GM21723 (cell line): ENCODE measurements at regions not wholly inside any gene's neighbourhood (a gene's known extent, or its start where the extent isn't known, plus 50 kb on each side); places are given as distances from the start of the nearest gene placed in this dataset.

Experiments used
- ATAC-seq: cut with Tn5 transposase; IDR thresholded peaks from one replicate; pipeline ENCODE4 v1.9.1; 2021; ENCODE audit warnings: mild to moderate bottlenecking, moderate library complexity; ENCODE audit not compliant: unreplicated experiment

DNA sequence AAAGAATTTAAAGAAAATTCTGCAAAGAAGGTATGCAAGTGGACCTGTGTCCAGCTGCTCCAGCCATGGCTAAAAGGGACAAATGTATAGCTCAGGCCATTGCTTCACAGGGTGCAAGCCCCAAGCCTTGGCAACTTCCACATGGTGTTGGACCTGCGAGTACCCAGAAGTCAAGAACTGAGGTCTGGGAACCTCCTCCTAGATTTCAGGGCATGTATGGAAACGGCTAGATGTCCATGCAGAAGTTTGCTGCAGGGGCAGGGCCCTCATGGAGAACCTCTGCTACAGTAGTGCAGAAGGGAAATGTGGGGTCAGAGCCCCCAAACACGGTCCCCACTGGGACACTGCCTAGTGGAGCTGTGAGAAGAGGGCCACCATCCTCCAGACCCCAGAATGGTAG lies 284.0 kb upstream of the RAB6C start:
- no peak for ATAC-seq

- no peak for ATAC-seq
Measured at GRCh38 chr2:129698593-129698992, 280.9 kb upstream of the RAB6C start.

DNA sequence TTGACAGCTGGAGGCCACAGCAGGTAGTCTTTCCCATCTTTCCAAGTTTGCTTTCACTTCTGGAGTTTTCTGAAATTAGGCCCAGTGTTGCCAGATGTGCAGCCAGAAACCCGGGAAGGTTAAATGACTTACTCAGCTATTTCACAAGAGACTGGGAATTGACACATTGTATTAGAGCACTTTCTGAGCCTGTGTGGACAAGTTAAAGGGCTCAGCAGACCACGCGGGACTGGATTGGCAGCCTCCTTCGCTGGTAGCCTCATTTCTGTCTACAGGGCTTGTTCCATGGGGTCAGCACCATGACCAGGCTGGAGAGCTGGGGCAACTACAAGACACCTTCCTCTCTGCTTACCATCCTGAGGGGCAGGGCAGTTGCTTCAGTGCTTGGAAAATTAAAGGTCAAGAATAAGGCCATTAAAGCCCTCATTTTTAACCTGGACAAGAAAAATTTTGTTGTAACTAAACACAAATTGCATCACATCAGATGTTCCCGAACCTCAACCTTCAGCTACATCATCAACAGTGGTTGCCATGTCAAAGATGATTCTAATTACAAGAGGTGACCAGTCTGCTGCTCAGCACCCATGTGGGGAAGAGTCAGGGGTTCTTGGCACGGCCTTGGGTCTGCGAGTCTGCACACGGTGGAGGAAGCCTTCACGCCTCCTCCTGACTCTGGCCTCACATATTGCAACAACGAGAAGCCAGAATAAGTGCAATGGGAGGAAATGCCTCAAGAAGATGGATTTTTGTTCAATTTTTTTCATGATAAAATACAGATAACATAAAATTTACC lies 279.5 kb upstream of the RAB6C start:
- no peak for ATAC-seq

- no peak for ATAC-seq
Measured at GRCh38 chr2:129702416-129703176, 276.9 kb upstream of the RAB6C start.

DNA sequence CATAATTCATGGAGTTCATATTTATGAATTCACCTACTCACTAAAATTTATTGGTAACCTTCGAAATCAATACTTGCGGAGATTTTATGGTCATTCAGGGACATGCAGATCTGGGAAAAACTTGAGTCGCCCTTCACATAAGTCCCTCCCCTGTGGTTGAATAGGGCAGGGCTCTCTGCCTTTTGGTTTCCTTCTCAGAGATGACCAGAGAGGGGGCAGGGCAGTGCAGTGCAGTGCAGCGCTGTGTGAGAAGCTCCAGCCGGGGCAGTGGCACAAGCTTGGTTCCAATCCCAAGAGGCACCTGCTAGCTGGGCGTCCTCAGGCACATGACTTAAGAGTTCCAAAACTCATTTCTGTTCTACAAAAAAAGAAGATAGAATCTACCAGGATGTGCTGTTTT lies 274.4 kb upstream of the RAB6C start:
- ATAC-seq: no peak

DNA sequence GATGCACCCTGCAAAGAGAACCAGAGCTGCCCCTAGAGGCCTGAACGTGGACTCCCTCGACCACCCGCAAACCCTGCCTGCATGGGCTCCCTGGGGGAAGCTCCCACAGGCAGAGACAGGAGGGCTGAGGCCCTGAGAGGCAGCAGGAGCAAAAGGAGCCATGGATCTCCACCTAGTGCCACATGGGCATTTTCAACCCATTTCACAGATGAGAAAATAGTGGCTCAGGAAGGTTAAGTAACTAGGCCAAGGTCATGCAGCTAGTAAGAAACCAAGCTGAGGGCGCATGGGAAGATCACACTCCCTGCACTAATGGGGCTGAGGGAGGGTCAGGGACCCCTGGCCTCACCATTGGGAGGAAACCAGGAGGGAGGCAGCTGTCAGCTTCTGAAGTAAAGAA lies 271.7 kb upstream of the RAB6C start:
- ATAC-seq: no peak

- ATAC-seq: no peak
Measured at GRCh38 chr2:129708221-129708967, 271.1 kb upstream of the RAB6C start.

DNA sequence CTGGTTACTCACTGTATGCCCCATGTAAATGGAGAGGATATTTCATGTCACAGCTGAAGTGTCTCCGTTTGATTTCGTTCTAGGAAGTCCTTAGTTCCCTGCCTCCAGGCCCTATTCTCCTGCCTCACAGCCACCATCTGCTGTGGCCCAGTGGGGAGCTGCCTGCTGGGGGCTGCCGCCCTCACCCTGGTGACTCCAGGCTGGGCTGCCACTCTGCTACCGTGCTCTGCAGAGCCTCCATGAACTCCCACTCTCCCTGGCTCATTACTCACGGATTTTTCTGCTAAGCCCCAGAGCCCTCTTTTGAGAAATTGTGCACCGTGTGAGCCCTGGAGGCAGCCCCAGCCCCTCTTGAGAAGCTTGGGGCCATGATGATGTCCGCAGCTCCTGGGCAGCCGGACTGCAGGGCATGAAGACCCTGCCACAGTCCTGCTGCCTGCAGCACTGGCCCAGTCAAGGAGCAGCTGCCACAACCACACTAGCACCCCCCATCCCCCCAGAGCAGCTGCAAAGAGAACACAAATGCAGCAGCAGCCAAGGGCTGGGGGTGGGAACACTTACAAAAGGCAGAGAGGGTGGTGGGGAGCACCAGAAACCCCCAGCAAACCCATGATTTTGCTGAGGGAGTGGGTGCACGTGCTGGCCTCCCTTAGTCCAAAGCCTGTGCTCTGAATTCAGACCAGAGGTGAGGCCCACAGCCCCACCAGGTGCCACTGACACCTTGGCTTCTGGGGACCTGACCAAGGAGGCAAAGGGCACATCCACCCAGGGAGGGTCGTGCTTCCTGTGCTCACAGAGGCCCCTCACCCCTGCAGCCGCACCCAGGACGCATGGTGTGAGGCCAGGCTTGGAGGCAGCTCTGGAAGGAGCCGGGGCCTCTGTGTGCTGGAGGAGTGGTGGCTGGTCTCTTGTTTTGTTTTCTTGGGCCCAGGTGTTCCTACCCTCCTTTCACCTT lies 270.2 kb upstream of the RAB6C start:
- ATAC-seq: no peak

DNA sequence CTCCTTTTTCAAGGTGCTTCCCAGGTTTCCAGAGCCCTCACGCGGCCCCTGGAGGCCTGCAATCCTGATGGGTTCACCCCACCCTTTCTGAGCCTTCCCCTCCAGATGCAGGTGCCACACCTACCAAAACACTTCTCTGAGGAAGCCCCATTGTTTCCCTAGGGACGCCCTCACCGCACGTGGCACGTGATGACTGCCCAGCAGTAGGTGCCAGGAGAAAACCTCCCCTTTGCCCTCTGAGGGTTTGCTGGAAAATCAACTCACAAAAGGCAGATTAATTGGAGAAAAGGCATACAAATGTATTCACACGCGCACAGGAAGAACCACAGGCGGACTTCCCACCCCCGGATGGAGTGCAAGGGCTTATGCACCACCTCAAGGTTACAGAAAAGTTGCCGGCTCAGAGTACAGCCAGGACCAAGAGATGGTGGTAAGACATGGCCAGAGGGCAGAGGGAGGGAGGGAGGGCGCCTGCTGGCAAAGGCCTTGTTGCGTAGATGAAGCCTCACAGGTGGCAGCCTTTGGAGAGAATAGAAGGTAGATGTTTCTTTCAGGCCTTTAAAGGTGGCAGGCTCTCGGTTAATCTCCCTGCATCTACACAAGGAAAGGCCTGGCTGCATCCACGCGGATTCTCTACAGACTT lies 269.4 kb upstream of the RAB6C start:
- no peak for ATAC-seq

DNA sequence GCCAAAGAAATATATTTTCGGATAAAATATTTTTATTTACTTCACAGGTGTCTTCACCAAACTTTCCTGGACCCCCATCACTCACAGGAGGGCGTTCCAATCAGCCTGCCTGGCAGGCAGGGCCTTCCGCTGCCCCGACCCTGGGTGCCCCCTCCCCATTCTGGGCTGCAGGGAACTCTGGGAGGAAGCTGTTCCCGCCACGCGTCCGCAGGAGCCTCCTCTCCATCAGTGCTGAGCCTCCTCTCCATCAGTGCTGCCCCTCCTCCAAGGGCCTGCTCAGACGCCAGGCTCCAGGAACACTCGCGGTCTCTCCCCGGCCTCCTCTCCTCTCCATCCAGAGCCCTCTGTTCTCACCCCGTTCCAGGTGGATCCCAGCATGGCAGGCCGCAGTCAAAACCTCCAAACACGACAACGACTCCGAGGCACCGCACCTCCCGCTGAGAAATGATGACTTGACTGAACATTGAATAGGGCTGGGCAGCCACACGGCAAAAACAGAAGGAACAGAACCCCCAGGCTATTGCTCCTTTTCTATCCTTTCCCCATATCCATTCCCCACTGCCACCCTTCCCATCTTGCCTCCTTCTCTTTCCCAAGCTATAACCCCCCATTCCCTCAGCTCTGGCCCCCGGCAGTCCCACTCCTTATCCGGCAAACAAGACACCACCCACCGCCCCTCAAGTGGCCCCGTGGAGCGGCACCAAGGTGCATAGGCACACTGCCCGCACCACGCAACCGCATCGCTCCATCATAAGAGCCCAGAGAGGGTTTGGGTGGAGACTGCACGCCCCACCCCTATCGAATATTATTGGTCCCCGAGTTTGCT lies 268.6 kb upstream of the RAB6C start:
- no peak for ATAC-seq

DNA sequence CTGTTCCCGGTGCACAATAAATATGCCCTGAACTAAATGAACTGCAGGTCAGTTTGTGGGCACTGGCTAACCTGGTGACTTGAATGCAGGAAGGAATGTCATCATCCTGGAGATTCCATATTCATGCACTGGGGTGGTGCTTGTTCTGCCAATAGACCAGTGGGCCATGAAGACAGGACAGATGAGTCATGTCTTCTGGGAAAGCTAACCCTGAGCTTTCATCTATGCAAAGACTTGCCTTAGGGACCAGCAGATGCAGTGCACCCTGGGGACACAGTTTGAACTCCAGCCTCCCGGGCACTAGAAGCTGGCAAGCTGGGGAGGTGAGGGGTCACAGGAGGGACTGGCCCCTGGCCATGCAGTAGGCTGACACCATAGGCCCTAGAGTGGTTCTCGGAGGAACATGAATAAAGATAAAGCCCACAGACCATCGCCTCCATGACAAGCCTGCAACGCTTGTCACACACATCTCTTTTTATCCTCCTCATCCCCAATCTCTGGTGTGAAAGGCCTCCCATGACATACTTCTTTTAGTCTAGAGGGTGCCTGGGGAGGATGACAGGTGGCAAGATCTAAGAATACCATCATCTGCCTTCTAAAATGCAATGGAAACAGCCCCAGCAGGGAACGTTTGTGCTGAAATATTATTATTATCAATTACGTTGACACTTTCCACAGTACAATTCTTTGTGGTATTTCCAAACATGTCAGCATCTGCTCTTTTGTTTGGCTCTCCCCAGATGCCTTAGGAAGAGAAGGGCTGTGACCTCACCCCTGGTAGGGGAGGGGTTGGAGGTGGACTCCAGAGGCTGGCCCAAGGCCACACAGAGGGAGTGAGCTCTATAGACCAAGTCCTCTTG lies 267.4 kb upstream of the RAB6C start:
- no peak for ATAC-seq

- ATAC-seq: no peak
Measured at GRCh38 chr2:129712676-129712985, 266.8 kb upstream of the RAB6C start.

GRCh38 chr2:129713337-129713736 lies 266.1 kb upstream of the RAB6C start:
- ATAC-seq: no peak

- no peak for ATAC-seq
Measured at GRCh38 chr2:129716781-129717559, 262.5 kb upstream of the RAB6C start.

DNA sequence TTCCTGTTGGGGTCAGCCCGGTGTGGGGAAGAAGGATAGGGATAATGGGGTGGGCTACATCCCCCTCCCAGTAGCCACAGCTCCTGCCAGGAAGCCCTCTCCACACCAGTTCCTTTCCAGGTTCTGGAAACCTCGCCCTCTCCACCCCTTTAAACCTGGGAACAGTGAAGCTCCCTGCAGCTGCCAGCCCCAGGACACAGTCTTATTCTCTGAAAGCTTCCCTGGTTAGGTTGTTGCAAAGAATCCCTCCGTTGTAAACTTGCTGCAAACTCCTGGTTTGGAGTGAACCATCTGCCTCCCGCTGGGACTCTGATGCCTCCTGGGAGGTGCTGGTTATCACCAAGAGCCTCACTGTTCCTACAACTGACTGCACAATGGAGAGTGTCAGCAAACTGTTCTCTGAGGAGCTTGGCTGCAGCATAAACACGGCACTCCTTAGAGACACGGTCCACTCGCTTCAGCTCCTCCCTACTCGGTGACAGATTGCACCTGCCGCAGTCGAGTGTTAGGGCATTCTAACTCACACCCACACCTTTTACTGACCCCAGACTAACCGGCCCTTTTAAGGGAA lies 261.8 kb upstream of the RAB6C start:
- ATAC-seq: no peak

- ATAC-seq: no peak
Measured at GRCh38 chr2:129719335-129719734, 260.1 kb upstream of the RAB6C start.

- no peak for ATAC-seq
Measured at GRCh38 chr2:129720360-129720759, 259.1 kb upstream of the RAB6C start.
